ENCODE measurements at regions not wholly inside any gene's neighbourhood (a gene's known extent, or its start where the extent isn't known, plus 50 kb on each side); places are given as distances from the start of the nearest gene placed in this dataset.

- Histone ChIP-seq H4K91ac (ENCODE audit: insufficient read depth, low read depth, low read length) (no peak overlapping the region), H3K14ac (replicated peaks; ENCODE audit: low read depth, low read length) (no peak overlapping the region), H4K20me1 (ENCODE audit: insufficient read depth, low read length) (no peaks in the 10 kb centered on the region), H3K4me2 (ENCODE audit: low read depth, low read length) (no peak overlapping the region), H3K23ac (ENCODE audit: low read depth, low read length) (no peak overlapping the region), H3K56ac (ENCODE audit: extremely low read depth, insufficient read depth, low read length) (no peak overlapping the region), H3K27ac (ENCODE audit: insufficient read depth, low read length) (no peak overlapping the region), H3K9ac (ENCODE audit: low read depth, low read length) (no peak overlapping the region), H2BK20ac (ENCODE audit: low read depth, low read length) (no peak overlapping the region), H3K4me3 (ENCODE audit: insufficient read depth, low read depth, low read length) (no peak overlapping the region), H3K4me1 (ENCODE audit: control insufficient read depth, insufficient read depth, low read length) (no peaks in the 10 kb centered on the region), H3K27me3 (ENCODE audit: control insufficient read depth, insufficient read depth, low read length) (no peaks in the 10 kb centered on the region), H2AK9ac (replicated peaks; ENCODE audit: low read depth, low read length, poor library complexity) (no peak overlapping the region), H3K9me1 (ENCODE audit: insufficient read depth, low read length) (no peaks in the 10 kb centered on the region), H3K9me3 (ENCODE audit: control insufficient read depth, insufficient read depth, low read length) (no peaks in the 10 kb centered on the region), H2AFZ (replicated peaks; ENCODE audit: low read length, poor library complexity) (no peak overlapping the region), H2BK15ac (ENCODE audit: low read depth, low read length) (no peak overlapping the region), H2BK120ac (ENCODE audit: low read depth, low read length) (no peak overlapping the region), H3K4ac (ENCODE audit: low read depth, low read length) (no peak overlapping the region), H2BK5ac (ENCODE audit: low read depth, low read length, poor library complexity, severe bottlenecking) (no peak overlapping the region), H3K36me3 (ENCODE audit: control insufficient read depth, insufficient read depth, low read length) (no peaks in the 10 kb centered on the region), H4K5ac (ENCODE audit: low read depth, low read length) (no peak overlapping the region), H3K18ac (ENCODE audit: low read depth, low read length) (no peak overlapping the region), H4K8ac (ENCODE audit: low read depth in 2 of 2, low read length in 2 of 2) (no peak overlapping the region), H2AK5ac (ENCODE audit: low read depth, low read length) (no peak overlapping the region), H3K79me1 (ENCODE audit: low read depth in 1 of 2, low read length in 2 of 2) (no peaks in the 10 kb centered on the region)
- in situ Hi-C loops (cut with MboI; ENCODE audit: low sequenced_read_pairs) (no loop called here), dilution Hi-C loops (cut with HindIII; ENCODE audit: low sequenced_read_pairs, unreplicated experiment) (no loop called here), intact Hi-C loops (cut with micrococcal nuclease) (no loop called here)
- DNase-seq (no peak), ATAC-seq (ENCODE audit: low read depth) (no peak)
- BruUV-seq (replicated peaks), result no TSS peak
- WGBS, 2 experiments (ENCODE audit: extremely low coverage in 2 of 2, insufficient read length in 1 of 2), result no CpG with 5 or more reads among the region's 2 CpGs
- POLR2A ChIA-PET (ENCODE audit: unreplicated experiment), result no interaction called here
- no peak for TF ChIP-seq CHD1 (IDR thresholded peaks at IDR 0.05; ENCODE audit: low read depth, low read length)
- CTCF ChIA-PET, result no interaction called here
Measured at GRCh38 chr5:63164339-63164738, 585.7 kb downstream of the LRRC70 start.

All from IMR-90 (cell line).